HG02759 (cell line): ENCODE measurements at regions not wholly inside any gene's neighbourhood (a gene's known extent, or its start where the extent isn't known, plus 50 kb on each side); places are given as distances from the start of the nearest gene placed in this dataset.
A peak's percentile ranks its signal among the peaks of the same experiment; 100 is the strongest.

Experiments used
- ATAC-seq: cut with Tn5 transposase; IDR thresholded peaks from one replicate; pipeline ENCODE4 v1.9.1; 2021; ENCODE audit warnings: mild to moderate bottlenecking, moderate library complexity; ENCODE audit not compliant: unreplicated experiment

DNA sequence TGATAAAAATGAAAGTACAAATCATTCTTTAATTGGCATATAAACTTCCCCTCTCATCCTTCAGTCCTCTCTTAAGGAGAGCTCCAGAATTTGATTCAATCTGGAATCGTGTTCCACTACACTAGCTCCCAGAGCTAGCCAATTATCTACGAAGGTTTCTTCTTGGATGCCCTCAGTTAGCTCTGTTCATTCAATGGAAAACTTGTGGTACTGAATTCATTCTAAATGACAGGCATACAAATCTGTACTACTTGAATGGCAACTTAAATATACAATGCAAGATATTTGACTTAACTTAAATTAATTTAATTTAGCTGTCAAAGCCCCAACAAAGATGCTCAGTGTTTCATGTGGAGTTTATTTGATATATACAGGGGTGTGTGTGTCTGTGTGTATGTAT, 1474.2 kb upstream of the CELF4 start:
- ATAC-seq: no peak

DNA sequence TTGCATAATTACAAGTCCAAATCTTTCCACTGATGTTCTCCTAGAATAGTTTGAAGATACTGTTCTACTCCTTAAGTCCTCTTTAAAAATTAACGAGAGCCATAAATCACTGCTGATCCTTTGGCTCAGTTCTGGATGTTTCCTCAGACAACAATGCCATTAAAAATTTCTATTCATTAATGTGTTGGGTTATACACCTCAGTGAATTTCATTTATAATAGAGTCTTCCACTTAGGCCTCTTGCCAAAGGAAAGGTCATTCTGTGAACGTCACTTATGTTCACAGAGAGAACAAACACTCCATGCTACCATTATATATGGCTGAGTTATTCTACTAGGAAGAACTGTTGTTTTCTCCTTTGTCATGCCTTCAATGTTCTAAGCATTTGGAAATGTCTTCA, 1472.3 kb upstream of the CELF4 start:
- ATAC-seq: no peak

DNA sequence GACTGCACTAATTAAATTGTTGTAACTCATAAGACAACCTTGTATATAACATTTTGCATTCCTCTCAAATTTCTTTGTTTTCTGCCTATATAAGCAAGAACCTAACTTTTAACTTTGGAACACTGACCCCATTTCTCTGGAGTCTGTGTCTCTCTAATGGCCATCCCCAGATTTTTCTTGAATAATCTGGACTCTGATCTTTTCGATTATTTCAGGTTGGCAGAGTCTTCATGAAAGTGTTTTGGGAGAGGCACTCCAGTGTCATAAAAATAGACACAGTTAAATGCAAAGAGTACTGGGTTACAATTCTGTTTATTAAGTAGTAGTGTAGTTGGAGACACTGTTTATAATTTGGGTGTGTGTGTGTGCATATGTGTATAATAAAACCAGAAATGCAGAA, 1467.7 kb upstream of the CELF4 start:
- ATAC-seq: no peak

DNA sequence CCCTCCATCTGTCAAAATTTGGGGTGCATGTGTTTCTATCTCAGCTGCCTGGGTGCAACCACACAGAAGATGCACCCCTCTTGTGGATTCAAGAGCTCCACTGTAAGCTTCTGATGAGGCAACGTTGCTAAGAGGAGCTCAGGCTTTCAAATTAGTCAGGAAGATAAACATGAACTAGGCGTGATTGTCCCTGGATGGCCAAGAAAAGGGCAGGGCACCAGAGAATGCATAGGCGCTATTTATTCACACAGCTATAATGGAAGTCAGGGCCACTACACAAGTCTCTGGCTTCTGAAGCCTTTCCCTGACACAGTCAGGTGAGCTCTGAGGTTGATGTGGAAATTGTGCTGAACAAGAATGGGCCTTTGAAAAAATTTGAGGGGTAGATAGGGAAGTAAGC, 1466.0 kb upstream of the CELF4 start:
- no peak for ATAC-seq

- no peak for ATAC-seq
Observed at GRCh38 chr18:39030124-39030655, 1464.6 kb upstream of the CELF4 start.

DNA sequence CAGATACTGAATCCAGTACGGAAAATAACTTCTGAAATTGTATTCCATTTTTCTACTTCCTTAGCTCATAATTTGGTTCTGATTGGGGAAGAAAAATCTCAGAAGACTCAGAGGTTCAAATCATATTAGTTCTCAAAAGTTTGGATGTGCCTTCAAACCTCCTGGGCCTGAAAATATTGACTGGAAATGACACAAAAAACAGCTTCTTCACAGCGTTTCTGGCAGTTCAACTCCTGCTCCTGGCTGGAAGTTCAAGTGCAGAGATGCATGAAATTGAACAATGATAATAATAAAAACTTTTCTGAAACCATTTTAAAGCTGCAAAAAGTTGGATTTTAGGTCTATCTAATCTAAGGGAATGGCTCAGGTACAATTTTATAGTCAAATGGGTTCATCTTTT, 1459.9 kb upstream of the CELF4 start:
- no peak for ATAC-seq

DNA sequence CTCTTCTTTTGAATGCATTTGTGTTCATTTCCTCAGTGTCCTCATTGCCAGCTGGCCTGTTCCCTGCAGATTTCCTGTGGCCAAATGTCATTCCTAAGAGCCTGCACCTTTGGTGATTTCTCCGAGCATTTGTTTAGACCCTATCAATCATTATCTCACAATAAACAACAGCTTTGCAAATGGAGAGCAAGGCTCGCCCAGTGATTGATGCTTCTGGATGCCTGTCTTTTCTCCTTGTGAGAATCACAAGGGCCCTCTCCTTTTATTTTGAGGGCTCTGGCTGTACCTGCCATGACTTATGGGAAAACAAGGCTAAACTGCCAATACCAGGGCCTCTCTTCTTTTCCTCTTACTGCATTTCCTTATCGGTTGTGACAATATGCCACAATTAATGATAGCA, 1454.4 kb upstream of the CELF4 start:
- no peak for ATAC-seq

DNA sequence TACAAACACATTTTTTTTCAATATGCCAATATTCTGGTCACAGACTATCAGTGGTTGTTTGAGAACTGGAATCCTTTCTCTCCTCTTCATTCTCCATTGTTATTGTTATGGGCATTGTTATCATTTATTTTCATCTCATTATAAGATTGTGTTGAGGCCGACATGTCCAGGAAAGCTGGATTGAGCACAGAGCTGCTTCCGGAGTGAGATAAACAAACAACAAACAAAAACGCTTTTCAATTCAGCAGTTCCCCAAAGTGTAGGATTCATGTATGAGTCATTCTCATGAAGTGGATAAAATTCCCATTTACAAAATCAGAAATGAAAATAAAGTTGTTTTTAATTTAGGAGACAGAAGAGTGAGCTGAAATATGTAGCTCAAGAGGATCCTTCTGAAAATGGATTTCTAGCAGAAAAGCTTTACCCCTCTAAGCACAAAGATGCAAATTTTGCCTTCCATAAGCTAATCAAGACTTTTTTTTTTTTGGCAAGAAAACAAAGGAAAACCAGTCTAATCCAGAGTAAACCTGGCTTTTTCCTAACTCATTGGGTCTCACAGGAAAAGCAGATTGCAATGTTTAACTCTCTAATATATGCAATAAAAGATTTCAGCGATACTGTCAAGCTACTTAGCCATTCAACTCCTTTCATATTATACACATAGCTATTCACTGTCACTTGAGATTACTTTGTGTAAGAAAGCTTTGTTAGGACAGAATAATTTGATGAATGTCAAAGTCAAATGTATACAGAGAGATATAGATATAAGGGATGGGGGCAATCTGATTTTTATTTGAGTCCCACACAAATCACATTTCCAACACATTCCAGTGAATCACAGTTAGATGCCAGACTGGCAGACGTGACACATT, 1441.7 kb upstream of the CELF4 start:
- no peak for ATAC-seq

DNA sequence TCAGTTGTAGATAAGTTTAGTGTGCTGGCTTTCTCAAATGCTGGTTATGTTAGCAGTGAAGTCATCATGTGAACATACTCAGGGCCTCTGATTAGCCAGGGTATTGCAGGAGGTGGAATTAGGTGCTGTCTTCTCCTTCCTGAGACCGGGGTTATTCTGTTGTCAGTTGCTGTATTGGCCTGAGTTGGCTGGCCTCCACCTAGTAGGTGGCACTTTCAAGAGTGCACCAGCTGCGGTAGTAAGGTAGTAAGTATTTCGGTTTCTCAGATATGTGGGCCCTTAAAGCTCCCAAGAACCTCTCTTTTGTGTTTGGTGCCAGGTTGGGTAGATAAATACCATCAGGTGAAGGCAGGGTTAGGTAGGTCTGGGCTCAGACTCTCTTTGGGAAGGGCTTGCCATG, 1430.5 kb upstream of the CELF4 start:
- no peak for ATAC-seq

DNA sequence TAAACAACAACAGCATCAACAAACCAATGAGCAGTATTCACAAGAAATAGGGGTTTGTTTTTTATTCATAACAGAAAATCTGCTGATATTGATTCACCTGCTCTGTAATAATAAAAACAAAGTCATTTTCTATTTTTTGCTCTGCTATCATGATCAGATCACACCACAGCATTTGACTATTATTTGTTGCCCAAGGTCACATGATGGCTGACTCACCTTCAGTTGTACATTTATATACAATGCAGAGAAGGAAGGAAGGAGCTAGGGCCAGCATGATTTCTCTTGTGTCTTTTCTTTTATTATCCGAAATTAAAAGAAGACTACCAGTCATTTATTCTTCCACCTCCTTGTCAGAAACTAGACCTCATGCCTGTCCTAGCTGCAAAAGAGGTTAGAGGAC, 1427.7 kb upstream of the CELF4 start:
- ATAC-seq: no peak

- no peak for ATAC-seq
Observed at GRCh38 chr18:38984968-38985367, 1419.4 kb upstream of the CELF4 start.

DNA sequence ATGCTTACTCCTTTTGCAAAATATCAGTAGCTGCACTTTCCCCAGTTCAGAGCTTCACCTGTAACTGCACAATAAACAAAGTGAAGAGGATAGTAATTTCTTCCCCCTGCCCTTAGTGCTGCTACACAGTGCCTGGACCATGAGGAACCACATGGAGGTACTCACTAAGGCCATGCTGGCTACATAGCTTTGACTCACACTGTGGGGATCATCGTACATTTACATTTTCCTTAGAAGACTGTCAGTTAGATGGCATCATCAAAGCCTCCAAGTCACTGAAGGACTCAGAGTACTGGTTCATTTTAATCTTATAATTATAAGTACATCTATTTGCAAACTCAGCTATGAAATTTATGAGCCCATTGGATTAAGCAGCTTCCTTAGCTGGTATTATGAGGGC, 1416.5 kb upstream of the CELF4 start:
- no peak for ATAC-seq

- no peak for ATAC-seq
Observed at GRCh38 chr18:38981389-38981788, 1415.8 kb upstream of the CELF4 start.

DNA sequence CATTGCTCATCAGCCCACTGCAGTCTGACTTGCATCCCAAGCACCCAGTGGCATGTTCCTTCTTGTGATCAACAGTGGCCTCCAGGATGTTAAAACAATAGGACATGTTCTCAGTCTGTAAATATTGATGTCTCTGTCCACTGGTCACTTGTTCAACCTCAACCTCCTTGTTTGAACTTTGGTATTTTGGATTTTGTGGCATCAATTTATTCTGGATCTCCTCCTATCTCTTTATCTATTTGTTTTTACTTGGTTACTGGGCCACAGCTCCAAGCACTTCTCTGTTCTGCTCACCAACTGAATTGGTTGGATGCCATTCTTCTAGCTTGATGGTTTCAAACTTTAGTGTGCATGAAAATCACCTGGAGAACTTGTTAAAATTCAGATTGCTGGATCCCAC, 1414.8 kb upstream of the CELF4 start:
- no peak for ATAC-seq

DNA sequence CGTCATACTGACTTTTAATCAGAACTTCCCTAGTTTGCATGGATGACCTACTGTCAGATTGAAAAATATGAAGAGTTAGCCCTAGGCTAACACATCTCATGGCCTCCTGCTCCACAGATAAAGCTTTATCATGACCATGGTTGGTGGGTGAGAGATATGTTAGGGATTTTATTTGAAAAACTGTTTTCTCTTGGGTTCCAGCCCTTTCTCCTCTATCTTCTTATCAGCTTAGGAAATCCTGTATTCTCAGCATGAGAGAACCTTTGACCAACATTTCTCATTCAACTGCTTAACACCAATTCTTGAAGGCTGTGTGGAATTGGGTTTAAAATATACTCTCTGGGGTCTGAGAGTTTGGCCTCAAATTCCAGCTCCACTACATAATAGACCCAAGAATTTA, 1407.0 kb upstream of the CELF4 start:
- ATAC-seq: no peak

GRCh38 chr18:38971881-38972280, 1406.3 kb upstream of the CELF4 start:
- no peak for ATAC-seq

GRCh38 chr18:38966841-38967240, 1401.2 kb upstream of the CELF4 start:
- no peak for ATAC-seq

GRCh38 chr18:38963943-38964660, 1398.5 kb upstream of the CELF4 start:
- no peak for ATAC-seq

DNA sequence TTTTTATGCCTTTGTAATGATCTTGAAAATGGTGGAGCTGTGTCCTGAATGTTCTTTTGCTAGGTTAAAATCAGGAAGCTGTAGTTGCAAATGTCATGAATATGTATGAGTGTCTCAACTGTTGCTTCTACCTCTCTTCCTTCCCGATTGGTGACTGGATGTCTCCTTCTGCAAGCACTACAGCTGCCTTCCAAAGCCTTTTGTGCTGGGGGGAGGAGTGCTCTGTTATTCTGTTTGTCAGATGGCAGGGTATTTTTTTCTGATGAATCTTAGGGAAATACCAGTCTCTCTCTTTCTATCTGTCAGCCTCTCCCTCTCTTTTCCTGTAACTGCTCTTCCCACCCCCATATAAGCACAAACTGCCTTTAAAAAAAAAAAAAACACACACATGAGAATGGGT, 1396.3 kb upstream of the CELF4 start:
- peak; percentile 77 for ATAC-seq

DNA sequence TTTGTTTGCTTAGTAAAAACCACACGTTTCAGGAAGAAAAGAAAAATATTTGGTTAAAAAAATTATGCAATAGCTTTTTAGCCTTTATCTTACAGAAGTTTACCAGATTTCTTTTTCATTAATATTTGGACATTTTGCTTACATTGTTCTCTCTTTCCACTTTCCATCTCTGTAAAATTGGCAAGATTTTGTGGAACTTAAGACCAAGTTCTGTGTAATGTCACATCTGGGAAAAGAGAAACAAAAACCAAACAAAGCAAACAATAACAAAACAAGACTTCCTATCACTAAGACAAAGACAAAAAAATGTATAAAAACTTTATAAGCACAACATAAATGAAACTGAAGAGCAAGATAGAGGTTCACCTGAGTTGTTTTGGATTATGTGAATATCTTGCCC, 1392.1 kb upstream of the CELF4 start:
- ATAC-seq: no peak

GRCh38 chr18:38956068-38956467, 1390.5 kb upstream of the CELF4 start:
- no peak for ATAC-seq

- ATAC-seq: no peak
Observed at GRCh38 chr18:38951633-38952032, 1386.0 kb upstream of the CELF4 start.
